ENCODE measurements at regions not wholly inside any gene's neighbourhood (a gene's known extent, or its start where the extent isn't known, plus 50 kb on each side); places are given as distances from the start of the nearest gene placed in this dataset.

DNA sequence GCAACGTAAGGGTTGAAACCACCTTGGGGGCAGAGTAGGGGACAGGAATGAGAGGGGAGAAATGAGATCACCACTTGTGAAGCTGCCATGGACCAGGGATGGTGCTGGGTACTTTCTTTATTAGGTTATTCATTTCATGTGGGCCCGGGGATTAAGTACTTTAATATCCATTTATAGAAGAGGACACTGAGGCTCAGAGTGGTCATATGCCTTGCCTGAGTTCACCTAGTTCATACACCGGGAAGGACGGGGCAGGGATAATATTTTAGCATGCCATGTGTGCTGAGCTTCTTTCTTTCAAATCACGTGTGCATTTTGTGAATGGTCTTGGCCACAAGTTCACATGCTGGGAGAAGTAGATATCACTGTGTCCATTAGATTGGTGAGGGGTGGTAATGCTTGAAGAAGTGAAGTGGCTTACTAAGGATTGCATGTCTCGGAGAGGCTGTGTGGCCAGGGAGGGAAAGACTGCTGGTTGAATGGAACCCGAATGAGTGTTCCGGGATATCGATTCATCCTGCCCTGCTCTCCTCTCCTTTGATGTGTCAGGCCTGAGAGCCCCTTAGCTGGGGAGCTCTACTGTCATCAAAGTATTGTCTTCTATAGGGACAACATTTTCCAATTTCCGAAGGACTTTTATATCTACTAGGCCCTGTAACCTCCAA, 187.1 kb downstream of the MYCN start:
- WGBS = 91% methylated on average over 10 of the region's 10 CpGs
- no peak overlapping the region for H3K4me3 ChIP-seq
- H3K27me3 ChIP-seq = peaks cover 6% of the 10 kb centered on the region
- H3K9me3 ChIP-seq = no peaks in the 10 kb centered on the region
- DNase-seq (ENCODE audit: low spot score in 2 of 2) = no peak
- no peaks in the 10 kb centered on the region for H3K4me1 ChIP-seq
- H3K27ac ChIP-seq = no peak overlapping the region
- no peak for TF ChIP-seq POLR2AphosphoS5 (IDR thresholded peaks at IDR 0.05)
- TF ChIP-seq, protein P1, sequence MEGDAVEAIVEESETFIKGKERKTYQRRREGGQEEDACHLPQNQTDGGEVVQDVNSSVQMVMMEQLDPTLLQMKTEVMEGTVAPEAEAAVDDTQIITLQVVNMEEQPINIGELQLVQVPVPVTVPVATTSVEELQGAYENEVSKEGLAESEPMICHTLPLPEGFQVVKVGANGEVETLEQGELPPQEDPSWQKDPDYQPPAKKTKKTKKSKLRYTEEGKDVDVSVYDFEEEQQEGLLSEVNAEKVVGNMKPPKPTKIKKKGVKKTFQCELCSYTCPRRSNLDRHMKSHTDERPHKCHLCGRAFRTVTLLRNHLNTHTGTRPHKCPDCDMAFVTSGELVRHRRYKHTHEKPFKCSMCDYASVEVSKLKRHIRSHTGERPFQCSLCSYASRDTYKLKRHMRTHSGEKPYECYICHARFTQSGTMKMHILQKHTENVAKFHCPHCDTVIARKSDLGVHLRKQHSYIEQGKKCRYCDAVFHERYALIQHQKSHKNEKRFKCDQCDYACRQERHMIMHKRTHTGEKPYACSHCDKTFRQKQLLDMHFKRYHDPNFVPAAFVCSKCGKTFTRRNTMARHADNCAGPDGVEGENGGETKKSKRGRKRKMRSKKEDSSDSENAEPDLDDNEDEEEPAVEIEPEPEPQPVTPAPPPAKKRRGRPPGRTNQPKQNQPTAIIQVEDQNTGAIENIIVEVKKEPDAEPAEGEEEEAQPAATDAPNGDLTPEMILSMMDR (IDR thresholded peaks at IDR 0.05) = no peak
- TF ChIP-seq EP300 (IDR thresholded peaks at IDR 0.05) = no peak
- no peaks in the 10 kb centered on the region for H3K36me3 ChIP-seq

DNA sequence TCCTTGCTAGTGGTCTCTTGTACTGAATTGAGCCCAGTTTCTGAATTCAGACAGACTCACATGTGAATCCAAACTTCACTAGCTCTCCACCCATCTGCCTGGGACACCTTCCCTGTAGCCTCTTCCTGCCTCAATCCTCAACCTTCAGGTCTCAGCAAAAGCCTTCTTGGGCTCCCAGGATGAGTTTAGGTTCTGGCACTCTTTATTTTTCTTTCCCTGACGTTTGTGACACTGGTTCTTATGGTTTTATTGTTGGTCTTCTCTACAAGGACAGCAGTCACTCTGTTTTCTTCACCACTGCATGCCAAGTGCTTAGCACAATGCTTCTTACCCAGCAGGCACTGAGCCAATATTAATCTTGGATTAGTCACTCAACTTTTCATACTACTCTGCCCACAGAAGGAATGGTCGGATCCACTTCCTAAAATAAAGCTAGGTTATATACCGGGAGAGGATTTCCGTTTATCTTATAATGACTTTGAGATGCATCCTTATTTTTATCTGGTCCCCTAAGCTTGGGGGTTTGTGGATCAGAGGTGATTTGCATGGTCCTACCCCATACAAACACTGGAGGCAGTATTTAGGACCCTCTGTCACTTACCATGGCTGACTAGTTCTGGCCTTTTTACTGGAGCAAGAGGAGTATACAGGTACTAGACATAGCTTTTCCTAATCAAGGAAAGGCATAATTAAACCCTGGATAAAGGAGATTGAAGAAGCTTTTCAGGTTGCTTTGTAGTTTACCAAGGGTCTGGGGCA, 186.3 kb downstream of the MYCN start:
- TF ChIP-seq, protein P1 (IDR thresholded peaks at IDR 0.05) = no peak
- no peak for TF ChIP-seq EP300 (IDR thresholded peaks at IDR 0.05)
- no peak for TF ChIP-seq POLR2AphosphoS5 (IDR thresholded peaks at IDR 0.05)
- no peak for TF ChIP-seq POLR2A (IDR thresholded peaks at IDR 0.05)
- Histone ChIP-seq H3K4me1 (no peaks in the 10 kb centered on the region), H3K9me3 (no peaks in the 10 kb centered on the region), H3K27ac (no peak overlapping the region), H3K4me3 (no peak overlapping the region), H3K27me3 (peaks cover 6% of the 10 kb centered on the region), H3K36me3 (no peaks in the 10 kb centered on the region)
- no peak for DNase-seq (ENCODE audit: low spot score in 2 of 2)
- WGBS = 35% methylated on average over 4 of the region's 4 CpGs

DNA sequence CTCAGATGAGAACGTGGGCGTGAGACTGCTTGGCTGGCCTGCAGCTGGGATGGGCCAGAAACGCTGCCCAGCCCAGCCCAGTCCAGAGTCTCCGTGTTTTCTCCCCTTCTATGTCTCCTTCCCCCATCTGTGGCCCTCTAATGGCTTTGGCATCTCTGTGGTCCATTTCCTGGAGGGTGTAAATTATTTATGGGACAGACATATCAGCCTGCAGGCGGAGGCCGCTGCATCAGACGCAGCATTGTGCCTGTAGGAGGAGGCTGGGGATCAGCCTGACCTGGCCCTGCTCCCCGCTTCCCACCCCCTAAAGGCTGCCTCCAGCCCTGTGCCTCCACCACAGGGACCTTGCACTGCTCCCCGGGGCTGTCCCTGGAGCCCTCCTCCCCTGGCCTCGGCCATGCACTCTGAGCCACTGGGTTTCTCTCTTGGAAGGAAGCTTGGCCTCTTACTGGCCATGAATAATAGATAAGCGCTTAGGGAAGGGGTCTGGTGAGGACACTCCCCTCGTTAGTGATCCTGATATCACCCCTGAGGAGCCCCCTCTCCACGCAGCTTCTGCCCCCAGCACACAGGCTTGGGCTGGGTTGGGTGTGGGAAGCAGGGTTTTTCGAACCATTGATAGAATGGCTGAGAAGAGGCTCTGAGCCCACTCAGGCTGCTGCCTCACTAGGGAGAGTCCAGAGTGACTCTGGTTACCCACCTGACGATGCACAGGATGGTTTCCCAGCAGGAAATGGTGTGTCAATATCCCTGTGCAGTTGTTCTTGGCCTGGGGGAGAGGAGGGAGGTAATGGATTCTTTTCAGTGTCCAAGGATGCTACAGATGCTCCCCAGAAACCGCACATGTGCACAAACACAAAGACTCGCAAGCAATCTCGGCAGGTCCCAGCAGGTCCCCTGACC, 185.5 kb downstream of the MYCN start:
- Histone ChIP-seq H3K9me3 (no peaks in the 10 kb centered on the region), H3K27me3 (peaks cover 6% of the 10 kb centered on the region), H3K36me3 (no peaks in the 10 kb centered on the region), H3K27ac (no peak overlapping the region), H3K4me1 (no peaks in the 10 kb centered on the region), H3K4me3 (no peak overlapping the region)
- 66% methylated on average over 15 of the region's 18 CpGs for WGBS
- TF ChIP-seq POLR2AphosphoS5 (IDR thresholded peaks at IDR 0.05) = no peak
- TF ChIP-seq, protein P1 (IDR thresholded peaks at IDR 0.05) = no peak
- TF ChIP-seq POLR2A (IDR thresholded peaks at IDR 0.05) = no peak
- no peak for TF ChIP-seq EP300 (IDR thresholded peaks at IDR 0.05)
- DNase-seq (ENCODE audit: low spot score in 2 of 2) = no peak

DNA sequence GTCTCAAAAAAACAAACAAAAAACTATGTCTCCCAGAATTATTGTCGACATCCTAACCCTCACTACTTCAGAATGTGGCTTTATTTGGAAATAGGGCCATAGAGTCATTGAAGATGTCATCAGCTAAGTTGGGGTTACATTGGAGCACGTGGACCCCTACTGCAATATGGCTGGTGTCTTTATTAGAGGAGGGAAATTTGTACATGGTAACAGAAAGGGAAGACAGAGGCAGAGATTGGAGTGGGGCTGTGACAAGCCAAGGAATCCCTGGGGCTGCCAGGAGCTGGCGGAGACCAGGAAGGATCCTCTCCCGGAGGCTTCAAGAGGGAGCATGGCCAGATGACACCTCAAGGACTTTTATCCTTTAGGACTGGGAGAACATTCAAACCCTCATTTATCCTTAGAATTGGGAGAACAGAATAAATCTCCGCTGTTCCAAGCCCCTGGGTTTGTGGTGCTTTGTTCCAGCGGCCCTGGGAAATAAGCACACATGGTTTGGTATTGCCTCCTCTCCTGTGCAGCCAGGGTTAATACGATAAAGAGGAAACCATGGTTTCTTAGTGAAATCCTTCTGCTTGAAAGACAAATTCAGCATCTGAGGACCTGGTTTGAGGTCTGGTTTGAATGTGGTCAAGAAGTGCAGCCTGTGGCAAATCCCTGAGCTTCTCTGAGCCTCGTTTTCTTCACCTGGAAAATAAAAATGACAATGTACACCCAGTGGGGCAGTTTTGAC, 184.7 kb downstream of the MYCN start:
- Histone ChIP-seq H3K27ac (no peak overlapping the region), H3K4me1 (no peaks in the 10 kb centered on the region), H3K27me3 (peaks cover 6% of the 10 kb centered on the region), H3K4me3 (no peak overlapping the region), H3K36me3 (no peaks in the 10 kb centered on the region), H3K9me3 (no peaks in the 10 kb centered on the region)
- TF ChIP-seq, protein P1 (IDR thresholded peaks at IDR 0.05) = no peak
- TF ChIP-seq EP300 (IDR thresholded peaks at IDR 0.05) (no peak), POLR2A (IDR thresholded peaks at IDR 0.05) (no peak), POLR2AphosphoS5 (IDR thresholded peaks at IDR 0.05) (no peak)
- 80% methylated on average over 8 of the region's 8 CpGs for WGBS
- DNase-seq (ENCODE audit: low spot score in 2 of 2) = no peak
